ENCODE measurements at regions not wholly inside any gene's neighbourhood (a gene's known extent, or its start where the extent isn't known, plus 50 kb on each side); places are given as distances from the start of the nearest gene placed in this dataset.
"Not testable (repeated sequence)": the region's sequence is repeated elsewhere in the genome, so short reads cannot be mapped to it uniquely, and the experiment has no call there.

GRCh38 chr9:129459547-129460322 is 161.2 kb downstream of the C9orf50 start:
- in situ Hi-C loops (cut with MboI; ENCODE audit: low sequenced_read_pairs) = no loop called here

GRCh38 chr9:129458663-129459546 is 162.0 kb downstream of the C9orf50 start:
- in situ Hi-C loops (cut with MboI; ENCODE audit: low sequenced_read_pairs) = no loop called here

- in situ Hi-C loops (cut with MboI; ENCODE audit: low sequenced_read_pairs) = no loop called here
These were observed 162.7 kb downstream of the C9orf50 start for GRCh38 chr9:129458155-129458661.

- in situ Hi-C loops (cut with MboI; ENCODE audit: low sequenced_read_pairs) = no loop called here
These were observed 163.5 kb downstream of the C9orf50 start for GRCh38 chr9:129457325-129457779.

GRCh38 chr9:129456549-129457324 is 164.2 kb downstream of the C9orf50 start:
- in situ Hi-C loops (cut with MboI; ENCODE audit: low sequenced_read_pairs) = no loop called here

- in situ Hi-C loops (cut with MboI; ENCODE audit: low sequenced_read_pairs) = no loop called here
These were observed 165.5 kb downstream of the C9orf50 start for GRCh38 chr9:129455151-129455995.

- in situ Hi-C loops (cut with MboI; ENCODE audit: low sequenced_read_pairs) = no loop called here
These were observed 166.3 kb downstream of the C9orf50 start for GRCh38 chr9:129454467-129455067.

GRCh38 chr9:129453734-129454133 is 167.2 kb downstream of the C9orf50 start:
- in situ Hi-C loops (cut with MboI; ENCODE audit: low sequenced_read_pairs) = no loop called here

- in situ Hi-C loops (cut with MboI; ENCODE audit: low sequenced_read_pairs) = no loop called here
These were observed 169.2 kb downstream of the C9orf50 start for GRCh38 chr9:129451669-129452068.

GRCh38 chr9:129451089-129451656 is 169.7 kb downstream of the C9orf50 start:
- in situ Hi-C loops (cut with MboI; ENCODE audit: low sequenced_read_pairs) = no loop called here

GRCh38 chr9:129449066-129449465 is 171.8 kb downstream of the C9orf50 start:
- in situ Hi-C loops (cut with MboI; ENCODE audit: low sequenced_read_pairs) = no loop called here

GRCh38 chr9:129446828-129447550 is 173.9 kb downstream of the C9orf50 start:
- in situ Hi-C loops (cut with MboI; ENCODE audit: low sequenced_read_pairs) = no loop called here

GRCh38 chr9:129445794-129446306 is 175.1 kb downstream of the C9orf50 start:
- in situ Hi-C loops (cut with MboI; ENCODE audit: low sequenced_read_pairs) = no loop called here

- in situ Hi-C loops (cut with MboI; ENCODE audit: low sequenced_read_pairs) = not testable (repeated sequence)
These were observed 177.3 kb downstream of the C9orf50 start for GRCh38 chr9:129443515-129444164.

GRCh38 chr9:129442803-129443511 is 177.9 kb downstream of the C9orf50 start:
- in situ Hi-C loops (cut with MboI; ENCODE audit: low sequenced_read_pairs) = no loop called here

- in situ Hi-C loops (cut with MboI; ENCODE audit: low sequenced_read_pairs) = no loop called here
These were observed 179.0 kb downstream of the C9orf50 start for GRCh38 chr9:129441852-129442251.

All from HL-60/S4 treated with retinoic acid at 250 ng/mL for 4 days and 3 days (cell line).